IMR-90 (cell line): ENCODE measurements at regions not wholly inside any gene's neighbourhood (a gene's known extent, or its start where the extent isn't known, plus 50 kb on each side); places are given as distances from the start of the nearest gene placed in this dataset.

ENCODE experiments used
- ATAC-seq: fragments of 200-7000 bp; cut with Tn5 transposase; 2 replicates; pipeline ENCODE4 v1.9.1; 2020; ENCODE audit warnings: low read depth, mild to moderate bottlenecking, moderate library complexity
- BruUV-seq: library from RNA; stranded (reverse); fragments of 400-500 nt; replicated peaks from 2 replicates; lab custom pipeline; 2021; lab: Mats Ljungman, UMichigan
- CTCF ChIA-PET: fragments of 300-600 bp; formaldehyde crosslinking; extraction: SDS; loops from one replicate; lab custom pipeline; 2021; ENCODE audit warnings: antibody characterized with exemption; lab: Yijun Ruan, JAX
- POLR2A ChIA-PET: fragments of 300-600 bp; sonication (Branson Sonifier 250); formaldehyde crosslinking; loops from one replicate; lab custom pipeline; 2022; ENCODE audit warnings: antibody characterized with exemption; ENCODE audit not compliant: unreplicated experiment; lab: Charles Lee
- DNase-seq: peaks from one replicate; pipeline ENCODE4 v3.0.0; 2013
- H2AFZ ChIP-seq: replicated peaks from 2 replicates; pipeline ENCODE3; 2013; ENCODE audit warnings: low read length, mild to moderate bottlenecking; ENCODE audit not compliant: poor library complexity
- H2AK5ac ChIP-seq: 2 replicates; pipeline ENCODE4 v1.6.1; 2013; ENCODE audit warnings: low read depth, low read length, inconsistent platforms
- H2AK9ac ChIP-seq: replicated peaks from 2 replicates; pipeline ENCODE3; 2013; ENCODE audit warnings: mild to moderate bottlenecking, low read depth, low read length, moderate library complexity; ENCODE audit not compliant: poor library complexity
- H2BK120ac ChIP-seq: 2 replicates; pipeline ENCODE4 v1.6.1; 2013; ENCODE audit warnings: low read depth, low read length, inconsistent platforms
- H2BK15ac ChIP-seq: 3 replicates; pipeline ENCODE4 v1.6.1; 2013; ENCODE audit warnings: low read depth, low read length, inconsistent platforms
- H2BK20ac ChIP-seq: 2 replicates; pipeline ENCODE4 v1.6.1; 2013; ENCODE audit warnings: low read depth, mild to moderate bottlenecking, inconsistent platforms, low read length, moderate library complexity
- H2BK5ac ChIP-seq: 2 replicates; pipeline ENCODE4 v1.6.1; 2013; ENCODE audit warnings: mild to moderate bottlenecking, low read depth, low read length, inconsistent platforms; ENCODE audit not compliant: poor library complexity, severe bottlenecking
- H3K14ac ChIP-seq: replicated peaks from 2 replicates; pipeline ENCODE4 v1.6.1; 2013; ENCODE audit warnings: low read depth, low read length, inconsistent platforms
- H3K18ac ChIP-seq: 2 replicates; pipeline ENCODE4 v1.6.1; 2013; ENCODE audit warnings: low read depth, low read length, control low read depth
- H3K23ac ChIP-seq: 2 replicates; pipeline ENCODE4 v1.6.1; 2013; ENCODE audit warnings: low read depth, low read length, inconsistent platforms
- H3K27ac ChIP-seq: 2 replicates; pipeline ENCODE4 v1.5.1; 2013; ENCODE audit warnings: mild to moderate bottlenecking, control low read depth, low read length; ENCODE audit not compliant: insufficient read depth
- H3K27me3 ChIP-seq: 2 replicates; pipeline ENCODE4 v1.6.1; 2013; ENCODE audit warnings: low read length; ENCODE audit not compliant: control insufficient read depth, insufficient read depth
- H3K36me3 ChIP-seq: 2 replicates; pipeline ENCODE4 v1.6.1; 2013; ENCODE audit warnings: low read length, mixed read lengths; ENCODE audit not compliant: control insufficient read depth, insufficient read depth
- H3K4ac ChIP-seq: 2 replicates; pipeline ENCODE4 v1.6.1; 2013; ENCODE audit warnings: low read depth, low read length, inconsistent platforms
- H3K4me1 ChIP-seq: 2 replicates; pipeline ENCODE4 v1.6.1; 2013; ENCODE audit warnings: low read length, mixed read lengths; ENCODE audit not compliant: control insufficient read depth, insufficient read depth
- H3K4me2 ChIP-seq: 2 replicates; pipeline ENCODE4 v1.6.1; 2013; ENCODE audit warnings: low read depth, mild to moderate bottlenecking, control low read depth, low read length, moderate library complexity
- H3K4me3 ChIP-seq: 2 replicates; pipeline ENCODE4 v1.5.1; 2013; ENCODE audit warnings: low read depth, mild to moderate bottlenecking, control low read depth, low read length, moderate library complexity; ENCODE audit not compliant: insufficient read depth
- H3K56ac ChIP-seq: 2 replicates; pipeline ENCODE4 v1.6.1; 2013; ENCODE audit warnings: low read length, inconsistent platforms; ENCODE audit not compliant: insufficient read depth; ENCODE audit errors: extremely low read depth
- H3K79me1 ChIP-seq, 2 experiments: 2 replicates each; pipeline ENCODE4 v1.6.1; 2013; ENCODE audit warnings: low read length in 2 of 2, inconsistent platforms in 1 of 2, low read depth in 1 of 2
- H3K9ac ChIP-seq: 2 replicates; pipeline ENCODE4 v1.6.1; 2013; ENCODE audit warnings: low read depth, low read length, control low read depth
- H3K9me1 ChIP-seq: 2 replicates; pipeline ENCODE4 v1.6.1; 2013; ENCODE audit warnings: low read length, inconsistent platforms; ENCODE audit not compliant: insufficient read depth
- H3K9me3 ChIP-seq: 2 replicates; pipeline ENCODE4 v1.6.1; 2013; ENCODE audit warnings: low read length; ENCODE audit not compliant: control insufficient read depth, insufficient read depth
- H4K20me1 ChIP-seq: 2 replicates; pipeline ENCODE4 v1.6.1; 2013; ENCODE audit warnings: low read length, inconsistent platforms; ENCODE audit not compliant: insufficient read depth
- H4K5ac ChIP-seq: 2 replicates; pipeline ENCODE4 v1.6.1; 2013; ENCODE audit warnings: mild to moderate bottlenecking, low read depth, low read length, control low read depth
- H4K8ac ChIP-seq, 2 experiments: 2 replicates each; pipeline ENCODE4 v1.6.1; 2013; ENCODE audit warnings: low read depth in 2 of 2, low read length in 2 of 2, control low read depth in 1 of 2, inconsistent platforms in 1 of 2
- H4K91ac ChIP-seq: 2 replicates; pipeline ENCODE4 v1.6.1; 2013; ENCODE audit warnings: low read depth, low read length, inconsistent platforms; ENCODE audit not compliant: insufficient read depth
- ELK1 ChIP-seq: fragments of 150-350 bp; IDR thresholded peaks from 2 replicates; pipeline ENCODE4 v1.6.1; 2016; ENCODE audit warnings: low read depth, mild to moderate bottlenecking, low read length, moderate library complexity, borderline replicate concordance
- MXI1 ChIP-seq: IDR thresholded peaks from 2 replicates; pipeline ENCODE4 v1.6.1; 2012; ENCODE audit warnings: low read depth, mild to moderate bottlenecking, low read length, moderate library complexity, borderline replicate concordance
- RCOR1 ChIP-seq: IDR thresholded peaks from 2 replicates; pipeline ENCODE4 v1.6.1; 2012; ENCODE audit warnings: mild to moderate bottlenecking, low read length, improper control_type of control experiment; ENCODE audit not compliant: insufficient replicate concordance
- RFX5 ChIP-seq: IDR thresholded peaks from 2 replicates; pipeline ENCODE4 v1.8.0; 2012; ENCODE audit warnings: low read depth, mild to moderate bottlenecking, low read length, moderate library complexity
- USF2 ChIP-seq: fragments of 150-350 bp; IDR thresholded peaks from 2 replicates; pipeline ENCODE4 v1.6.1; 2017; ENCODE audit warnings: mild to moderate bottlenecking, antibody characterized with exemption, low read length, low read depth
- WGBS, 2 experiments: methylation state at CpG; one replicate each; pipeline versions ENCODE4 v1.1.5 to v1.1.7; 2013; ENCODE audit warnings: missing lambda C conversion rate in 2 of 2; ENCODE audit not compliant: insufficient read length in 1 of 2; ENCODE audit errors: extremely low coverage in 2 of 2; 5-methylcytosine and 5-hydroxymethylcytosine counted together
- dilution Hi-C: fragments of 300-500 bp; cut with HindIII; formaldehyde crosslinking; loops from one replicate; pipeline ENCODE4 v1.14.3; 2018; ENCODE audit warnings: low sequenced_read_pairs; ENCODE audit not compliant: unreplicated experiment
- in situ Hi-C: fragments of 300-500 bp; cut with MboI; formaldehyde crosslinking; loops from 3 replicates; pipeline ENCODE4 v1.14.3; 2019; ENCODE audit warnings: low sequenced_read_pairs, inconsistent platforms, mixed read lengths
- intact Hi-C: fragments of 100-400 bp; cut with micrococcal nuclease; formaldehyde crosslinking; loops from 2 replicates; pipeline ENCODE4 v1.10.0; 2022

- H3K27ac ChIP-seq: no peak overlapping the region
- no peak overlapping the region for H4K5ac ChIP-seq
- POLR2A ChIA-PET: no interaction called here
- H3K27me3 ChIP-seq: no peaks in the 10 kb centered on the region
- H3K4me2 ChIP-seq: no peak overlapping the region
- no peak overlapping the region for H3K14ac ChIP-seq
- no peak overlapping the region for H3K4ac ChIP-seq
- CTCF ChIA-PET: no interaction called here
- no peak overlapping the region for H4K91ac ChIP-seq
- DNase-seq: no peak
- no peak overlapping the region for H3K56ac ChIP-seq
- H3K4me3 ChIP-seq: no peak overlapping the region
- no peak overlapping the region for H2BK5ac ChIP-seq
- intact Hi-C loops: no loop called here
- H3K9me3 ChIP-seq: peaks cover 7% of the 10 kb centered on the region; the same call in 1 of the 2 replicates
- BruUV-seq: no TSS peak
- no peaks in the 10 kb centered on the region for H3K36me3 ChIP-seq
- TF ChIP-seq RFX5: no peak
- no peak for TF ChIP-seq ELK1
- no peak for TF ChIP-seq RCOR1
- no peak for TF ChIP-seq USF2
- TF ChIP-seq MXI1: no peak
- no peak overlapping the region for H4K8ac ChIP-seq
- no peak overlapping the region for H2BK120ac ChIP-seq
- H2AK5ac ChIP-seq: no peak overlapping the region
- dilution Hi-C loops: no loop called here
- ATAC-seq: no peak
- no peak overlapping the region for H3K9ac ChIP-seq
- no peak overlapping the region for H3K23ac ChIP-seq
- H4K20me1 ChIP-seq: no peaks in the 10 kb centered on the region
- no peaks in the 10 kb centered on the region for H3K4me1 ChIP-seq
- no peak overlapping the region for H2BK15ac ChIP-seq
- H3K9me1 ChIP-seq: no peaks in the 10 kb centered on the region
- H2AFZ ChIP-seq: no peak overlapping the region
- H2AK9ac ChIP-seq: no peak overlapping the region
- no peak overlapping the region for H3K18ac ChIP-seq
- H2BK20ac ChIP-seq: no peak overlapping the region
- no CpG with 5 or more reads among the region's 3 CpGs for WGBS, 2 experiments
- in situ Hi-C loops: no loop called here
- no peaks in the 10 kb centered on the region for H3K79me1 ChIP-seq
Measured at GRCh38 chrX:117455787-117456186, 660.8 kb downstream of the KLHL13 start.
